HL-60 (cell line): ENCODE measurements at regions not wholly inside any gene's neighbourhood (a gene's known extent, or its start where the extent isn't known, plus 50 kb on each side); places are given as distances from the start of the nearest gene placed in this dataset.

Experiments used
- CTCF ChIP-seq: IDR thresholded peaks from one replicate; pipeline ENCODE4 v1.5.1; 2011; ENCODE audit warnings: low read length, control low read depth, inconsistent platforms; ENCODE audit not compliant: insufficient read depth
- GABPA ChIP-seq: IDR thresholded peaks from 2 replicates; pipeline ENCODE4 v1.6.1; 2012; ENCODE audit warnings: low read depth
- POLR2AphosphoS5 ChIP-seq: IDR thresholded peaks from 2 replicates; pipeline ENCODE4 v1.6.1; 2012; ENCODE audit warnings: low read depth
- SPI1 ChIP-seq: IDR thresholded peaks from 2 replicates; pipeline ENCODE4 v1.6.1; 2012; ENCODE audit warnings: low read depth, mild to moderate bottlenecking, borderline replicate concordance
- TF ChIP-seq, protein P1 (sequence below): IDR thresholded peaks from 2 replicates; pipeline ENCODE4 v1.6.1; 2012; ENCODE audit warnings: low read depth; ENCODE audit not compliant: insufficient replicate concordance

DNA sequence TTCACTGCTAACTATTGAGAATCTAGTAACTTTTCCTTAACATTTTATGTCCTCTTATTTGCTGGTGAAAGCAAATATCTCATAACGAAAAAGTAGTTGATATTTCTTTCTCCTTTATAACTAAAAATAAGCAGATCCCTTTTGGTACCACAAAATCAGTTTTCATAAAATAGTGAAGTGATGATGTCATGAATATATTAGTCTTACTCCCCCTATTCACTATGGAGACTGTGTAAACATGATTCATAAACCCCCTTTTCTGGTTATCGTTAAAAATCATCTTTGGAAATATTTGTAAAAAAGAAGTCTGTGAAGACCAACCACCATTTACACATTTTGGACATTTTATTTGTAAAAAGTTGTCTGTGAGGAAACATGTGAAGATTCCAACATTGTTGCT, 734.9 kb downstream of the NUP35 start:
- TF ChIP-seq CTCF (no peak), POLR2AphosphoS5 (no peak), SPI1 (no peak), GABPA (no peak)
- TF ChIP-seq, protein P1, sequence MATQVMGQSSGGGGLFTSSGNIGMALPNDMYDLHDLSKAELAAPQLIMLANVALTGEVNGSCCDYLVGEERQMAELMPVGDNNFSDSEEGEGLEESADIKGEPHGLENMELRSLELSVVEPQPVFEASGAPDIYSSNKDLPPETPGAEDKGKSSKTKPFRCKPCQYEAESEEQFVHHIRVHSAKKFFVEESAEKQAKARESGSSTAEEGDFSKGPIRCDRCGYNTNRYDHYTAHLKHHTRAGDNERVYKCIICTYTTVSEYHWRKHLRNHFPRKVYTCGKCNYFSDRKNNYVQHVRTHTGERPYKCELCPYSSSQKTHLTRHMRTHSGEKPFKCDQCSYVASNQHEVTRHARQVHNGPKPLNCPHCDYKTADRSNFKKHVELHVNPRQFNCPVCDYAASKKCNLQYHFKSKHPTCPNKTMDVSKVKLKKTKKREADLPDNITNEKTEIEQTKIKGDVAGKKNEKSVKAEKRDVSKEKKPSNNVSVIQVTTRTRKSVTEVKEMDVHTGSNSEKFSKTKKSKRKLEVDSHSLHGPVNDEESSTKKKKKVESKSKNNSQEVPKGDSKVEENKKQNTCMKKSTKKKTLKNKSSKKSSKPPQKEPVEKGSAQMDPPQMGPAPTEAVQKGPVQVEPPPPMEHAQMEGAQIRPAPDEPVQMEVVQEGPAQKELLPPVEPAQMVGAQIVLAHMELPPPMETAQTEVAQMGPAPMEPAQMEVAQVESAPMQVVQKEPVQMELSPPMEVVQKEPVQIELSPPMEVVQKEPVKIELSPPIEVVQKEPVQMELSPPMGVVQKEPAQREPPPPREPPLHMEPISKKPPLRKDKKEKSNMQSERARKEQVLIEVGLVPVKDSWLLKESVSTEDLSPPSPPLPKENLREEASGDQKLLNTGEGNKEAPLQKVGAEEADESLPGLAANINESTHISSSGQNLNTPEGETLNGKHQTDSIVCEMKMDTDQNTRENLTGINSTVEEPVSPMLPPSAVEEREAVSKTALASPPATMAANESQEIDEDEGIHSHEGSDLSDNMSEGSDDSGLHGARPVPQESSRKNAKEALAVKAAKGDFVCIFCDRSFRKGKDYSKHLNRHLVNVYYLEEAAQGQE = no peak
